ENCODE measurements at regions not wholly inside any gene's neighbourhood (a gene's known extent, or its start where the extent isn't known, plus 50 kb on each side); places are given as distances from the start of the nearest gene placed in this dataset.
"Not testable (repeated sequence)": the region's sequence is repeated elsewhere in the genome, so short reads cannot be mapped to it uniquely, and the experiment has no call there.

DNA sequence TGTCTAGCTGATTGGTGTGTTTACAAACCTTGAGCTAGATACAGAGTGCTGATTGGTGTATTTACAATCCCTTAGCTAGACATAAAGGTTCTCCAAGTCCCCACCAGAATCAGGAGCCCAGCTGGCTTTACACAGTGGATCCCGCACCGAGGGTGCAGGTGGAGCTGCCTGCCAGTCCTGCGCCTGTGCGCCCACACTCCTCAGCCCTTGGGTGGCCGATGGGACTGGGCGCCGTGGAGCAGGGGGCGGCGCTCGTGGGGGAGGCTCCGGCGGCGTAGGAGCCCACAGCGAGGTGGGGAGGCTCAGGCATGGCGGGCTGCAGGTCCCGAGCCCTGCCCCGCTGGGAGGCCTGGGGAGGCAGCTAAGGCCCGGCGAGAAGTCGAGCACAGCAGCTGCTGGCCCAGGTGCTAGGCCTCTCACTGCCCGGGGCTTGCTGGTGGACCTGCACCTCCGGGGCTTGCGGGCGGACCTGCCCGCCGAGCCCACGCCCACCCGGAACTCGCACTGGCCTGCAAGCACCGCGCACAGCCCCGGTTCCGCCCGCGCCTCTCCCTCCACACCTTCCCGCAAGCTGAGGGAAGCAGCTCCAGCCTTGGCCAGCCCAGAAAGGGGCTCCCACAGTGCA, 51.0 kb upstream of the CDYL start:
- not testable (repeated sequence) for H3K4me3 Mint-ChIP-seq (ENCODE audit: unreplicated experiment); H3K27ac Mint-ChIP-seq (ENCODE audit: unreplicated experiment); H3K9me3 Mint-ChIP-seq (ENCODE audit: unreplicated experiment); H3K4me1 Mint-ChIP-seq (ENCODE audit: unreplicated experiment); DNase-seq (ENCODE audit: low spot score); H3K27me3 Mint-ChIP-seq (ENCODE audit: unreplicated experiment); H3K36me3 Mint-ChIP-seq (ENCODE audit: low read depth, unreplicated experiment)

DNA sequence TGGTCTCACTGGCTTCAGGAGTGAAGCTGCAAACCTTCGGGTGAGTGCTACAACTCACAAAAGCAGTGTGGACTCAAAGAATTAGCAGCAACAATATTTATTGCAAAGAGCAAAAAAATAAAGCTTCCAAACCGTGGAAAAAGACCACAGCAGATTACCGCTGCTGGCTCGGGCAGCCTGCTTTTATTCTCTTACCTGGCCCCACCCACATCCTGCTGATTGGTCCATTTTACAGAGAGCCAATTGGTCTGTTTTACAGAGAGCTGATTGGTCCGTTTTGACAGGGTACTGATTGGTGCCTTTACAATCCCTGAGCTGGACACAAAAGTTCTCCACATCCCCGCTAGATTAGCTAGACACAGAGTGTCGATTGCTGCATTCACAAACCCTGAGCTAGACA, 51.5 kb upstream of the CDYL start:
- not testable (repeated sequence) for DNase-seq (ENCODE audit: low spot score); H3K27ac Mint-ChIP-seq (ENCODE audit: unreplicated experiment); H3K36me3 Mint-ChIP-seq (ENCODE audit: low read depth, unreplicated experiment); H3K4me1 Mint-ChIP-seq (ENCODE audit: unreplicated experiment); H3K9me3 Mint-ChIP-seq (ENCODE audit: unreplicated experiment); H3K27me3 Mint-ChIP-seq (ENCODE audit: unreplicated experiment); H3K4me3 Mint-ChIP-seq (ENCODE audit: unreplicated experiment)

DNA sequence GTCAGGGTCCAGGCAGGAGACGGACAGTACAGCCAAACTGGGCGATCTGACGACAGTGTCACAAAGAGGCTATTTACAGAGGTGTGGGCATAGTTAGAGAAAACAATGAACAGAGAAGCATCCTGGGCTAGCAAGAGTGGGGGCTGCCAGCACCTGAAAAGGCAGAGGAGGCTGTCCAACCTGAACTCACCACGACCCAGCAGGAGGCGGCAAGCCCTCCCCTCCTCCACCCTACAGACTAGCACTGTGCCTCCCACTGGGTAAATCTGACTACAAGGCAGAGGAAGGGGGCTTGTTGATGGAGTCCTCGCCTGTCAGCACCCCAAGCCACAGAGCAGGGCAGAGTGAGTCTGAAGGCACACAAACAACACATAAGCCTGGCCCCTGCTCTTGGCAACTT, 52.8 kb upstream of the CDYL start:
- H3K27me3 Mint-ChIP-seq (ENCODE audit: unreplicated experiment) = peaks cover 2% of the 10 kb centered on the region
- no peaks in the 10 kb centered on the region for H3K36me3 Mint-ChIP-seq (ENCODE audit: low read depth, unreplicated experiment)
- H3K9me3 Mint-ChIP-seq (ENCODE audit: unreplicated experiment) = no peaks in the 10 kb centered on the region
- TF ChIP-seq, protein P1, sequence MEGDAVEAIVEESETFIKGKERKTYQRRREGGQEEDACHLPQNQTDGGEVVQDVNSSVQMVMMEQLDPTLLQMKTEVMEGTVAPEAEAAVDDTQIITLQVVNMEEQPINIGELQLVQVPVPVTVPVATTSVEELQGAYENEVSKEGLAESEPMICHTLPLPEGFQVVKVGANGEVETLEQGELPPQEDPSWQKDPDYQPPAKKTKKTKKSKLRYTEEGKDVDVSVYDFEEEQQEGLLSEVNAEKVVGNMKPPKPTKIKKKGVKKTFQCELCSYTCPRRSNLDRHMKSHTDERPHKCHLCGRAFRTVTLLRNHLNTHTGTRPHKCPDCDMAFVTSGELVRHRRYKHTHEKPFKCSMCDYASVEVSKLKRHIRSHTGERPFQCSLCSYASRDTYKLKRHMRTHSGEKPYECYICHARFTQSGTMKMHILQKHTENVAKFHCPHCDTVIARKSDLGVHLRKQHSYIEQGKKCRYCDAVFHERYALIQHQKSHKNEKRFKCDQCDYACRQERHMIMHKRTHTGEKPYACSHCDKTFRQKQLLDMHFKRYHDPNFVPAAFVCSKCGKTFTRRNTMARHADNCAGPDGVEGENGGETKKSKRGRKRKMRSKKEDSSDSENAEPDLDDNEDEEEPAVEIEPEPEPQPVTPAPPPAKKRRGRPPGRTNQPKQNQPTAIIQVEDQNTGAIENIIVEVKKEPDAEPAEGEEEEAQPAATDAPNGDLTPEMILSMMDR (IDR thresholded peaks at IDR 0.05; ENCODE audit: unreplicated experiment) = no peak
- no peak overlapping the region for H3K4me3 Mint-ChIP-seq (ENCODE audit: unreplicated experiment)
- no peak overlapping the region for H3K27ac Mint-ChIP-seq (ENCODE audit: unreplicated experiment)
- no peak for DNase-seq (ENCODE audit: low spot score)
- no peaks in the 10 kb centered on the region for H3K4me1 Mint-ChIP-seq (ENCODE audit: unreplicated experiment)

DNA sequence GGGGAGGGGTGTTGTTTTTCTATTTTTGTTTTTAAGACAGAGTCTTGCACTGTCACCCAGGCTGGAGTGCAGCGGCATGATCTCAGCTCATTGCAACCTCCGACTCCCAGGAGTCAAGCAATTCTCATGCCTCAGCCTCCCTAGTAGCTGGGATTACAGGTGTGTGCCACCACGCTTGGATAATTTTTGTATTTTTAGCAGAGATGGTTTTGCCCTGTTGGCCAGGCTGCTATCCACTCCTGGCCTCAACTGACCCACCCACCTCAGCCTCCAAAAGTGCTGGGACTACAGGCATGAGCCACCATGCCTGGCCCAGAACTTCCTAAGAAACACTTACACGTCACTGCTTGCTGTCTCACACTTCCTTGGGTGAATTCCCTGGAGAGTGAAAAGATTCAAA, 54.8 kb upstream of the CDYL start:
- not testable (repeated sequence) for H3K36me3 Mint-ChIP-seq (ENCODE audit: low read depth, unreplicated experiment); H3K27ac Mint-ChIP-seq (ENCODE audit: unreplicated experiment); H3K9me3 Mint-ChIP-seq (ENCODE audit: unreplicated experiment); H3K4me1 Mint-ChIP-seq (ENCODE audit: unreplicated experiment); H3K27me3 Mint-ChIP-seq (ENCODE audit: unreplicated experiment); H3K4me3 Mint-ChIP-seq (ENCODE audit: unreplicated experiment); DNase-seq (ENCODE audit: low spot score)

DNA sequence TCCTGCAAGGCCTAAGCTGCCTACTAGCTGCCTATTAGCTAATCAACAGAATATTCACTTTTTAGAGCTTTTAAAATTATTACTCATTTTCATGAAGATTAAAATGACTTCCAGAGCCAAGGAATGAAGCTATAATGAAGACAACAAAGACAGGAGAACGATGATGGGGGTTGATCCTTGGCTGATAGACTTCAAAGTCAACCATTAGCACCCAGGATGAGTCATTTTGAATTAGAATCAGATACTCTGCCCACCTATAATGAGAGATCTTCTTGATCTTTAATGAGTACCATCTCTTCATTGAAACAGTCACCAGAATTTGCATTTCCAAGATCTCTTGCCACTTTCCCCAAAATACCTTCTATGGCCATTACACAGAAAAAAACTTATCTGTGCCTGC, 56.7 kb upstream of the CDYL start:
- H3K4me1 Mint-ChIP-seq (ENCODE audit: unreplicated experiment) = no peaks in the 10 kb centered on the region
- no peaks in the 10 kb centered on the region for H3K36me3 Mint-ChIP-seq (ENCODE audit: low read depth, unreplicated experiment)
- no peaks in the 10 kb centered on the region for H3K9me3 Mint-ChIP-seq (ENCODE audit: unreplicated experiment)
- DNase-seq (ENCODE audit: low spot score) = no peak
- TF ChIP-seq, protein P1 (IDR thresholded peaks at IDR 0.05; ENCODE audit: unreplicated experiment) = no peak
- H3K4me3 Mint-ChIP-seq (ENCODE audit: unreplicated experiment) = no peak overlapping the region
- H3K27ac Mint-ChIP-seq (ENCODE audit: unreplicated experiment) = no peak overlapping the region
- H3K27me3 Mint-ChIP-seq (ENCODE audit: unreplicated experiment) = no peaks in the 10 kb centered on the region

DNA sequence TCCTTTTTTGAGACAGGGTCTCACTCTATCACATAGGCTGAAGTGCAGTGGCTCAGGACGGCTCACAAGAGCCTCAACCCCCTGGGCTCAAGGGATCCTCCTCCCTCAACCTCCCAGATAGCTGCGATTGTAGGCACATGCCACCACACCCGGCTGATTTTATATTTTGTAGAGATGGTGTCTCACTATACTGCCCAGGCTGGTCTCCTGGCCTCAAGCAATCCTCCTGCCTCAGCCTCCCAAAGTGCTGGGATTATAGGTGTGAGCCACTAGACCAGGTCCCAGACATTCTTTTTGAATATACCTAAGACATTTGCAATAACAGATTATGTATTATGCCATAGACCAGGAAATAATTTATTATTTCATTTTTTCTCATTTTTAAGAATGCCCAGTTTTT, 58.3 kb upstream of the CDYL start:
- H3K9me3 Mint-ChIP-seq (ENCODE audit: unreplicated experiment) = no peaks in the 10 kb centered on the region
- no peaks in the 10 kb centered on the region for H3K4me1 Mint-ChIP-seq (ENCODE audit: unreplicated experiment)
- no peaks in the 10 kb centered on the region for H3K36me3 Mint-ChIP-seq (ENCODE audit: low read depth, unreplicated experiment)
- H3K27me3 Mint-ChIP-seq (ENCODE audit: unreplicated experiment) = no peaks in the 10 kb centered on the region
- H3K27ac Mint-ChIP-seq (ENCODE audit: unreplicated experiment) = no peak overlapping the region
- TF ChIP-seq, protein P1 (IDR thresholded peaks at IDR 0.05; ENCODE audit: unreplicated experiment) = no peak
- DNase-seq (ENCODE audit: low spot score) = no peak
- H3K4me3 Mint-ChIP-seq (ENCODE audit: unreplicated experiment) = no peak overlapping the region

All from endothelial cell (in vitro differentiated cells).